GM23248 (cell line): ENCODE measurements at regions not wholly inside any gene's neighbourhood (a gene's known extent, or its start where the extent isn't known, plus 50 kb on each side); places are given as distances from the start of the nearest gene placed in this dataset.

ENCODE experiments used
- EZH2 ChIP-seq: fragments of 200-600 bp; sonication (generic); IDR thresholded peaks from 2 replicates; pipeline ENCODE4 v1.6.1; 2018; ENCODE audit warnings: antibody characterized with exemption, mild to moderate bottlenecking; ENCODE audit not compliant: insufficient read depth, poor library complexity, severe bottlenecking
- EZH2phosphoT487 ChIP-seq: fragments of 200-600 bp; sonication (generic); IDR thresholded peaks from 2 replicates; pipeline ENCODE4 v1.6.1; 2018; ENCODE audit warnings: antibody characterized with exemption, moderate library complexity, mild to moderate bottlenecking, low read depth; ENCODE audit not compliant: insufficient read depth

GRCh38 chr13:33377825-33378224, 92.3 kb upstream of the STARD13 start:
- no peak for TF ChIP-seq EZH2
- TF ChIP-seq EZH2phosphoT487, result no peak
